Stimulated activated CD8-positive, alpha-beta memory T cell treated with anti-CD3 and anti-CD28 coated beads, Interleukin-7, amount 100 ng/mL, for 24 hours (primary cell): ENCODE measurements at regions not wholly inside any gene's neighbourhood (a gene's known extent, or its start where the extent isn't known, plus 50 kb on each side); places are given as distances from the start of the nearest gene placed in this dataset.

Experiments used
- DNase-seq: peaks from one replicate; pipeline ENCODE4 v3.0.0-alpha.2; 2020; ENCODE audit warnings: low read depth

DNA sequence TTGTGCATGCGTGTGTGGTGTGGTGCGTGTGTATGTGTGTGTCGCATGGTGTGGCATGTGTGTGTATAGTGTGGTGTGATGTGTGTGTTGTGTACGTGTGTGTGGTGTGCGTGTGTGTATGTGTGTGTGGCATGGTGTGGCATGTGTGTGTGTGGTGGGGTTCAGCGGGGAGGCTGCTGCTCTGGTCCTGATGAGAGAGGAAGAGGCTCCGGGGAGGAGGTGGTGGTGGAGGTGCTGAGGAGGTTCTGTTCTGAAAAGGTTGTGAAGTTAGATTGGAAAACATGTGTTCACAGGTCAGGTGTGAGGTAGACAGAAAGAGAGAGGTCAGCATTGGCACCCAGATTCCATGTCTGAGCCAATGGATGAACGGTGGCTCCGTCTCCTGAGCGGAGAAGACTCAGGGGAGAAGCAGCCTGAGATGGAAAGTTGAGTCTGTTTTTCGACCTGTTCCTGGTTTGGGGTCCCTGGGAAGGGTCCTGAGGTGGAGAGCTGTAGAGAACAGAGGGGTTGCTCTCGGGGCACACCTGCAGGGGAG is 67.2 kb upstream of the HDAC4 start:
- DNase-seq: no peak

DNA sequence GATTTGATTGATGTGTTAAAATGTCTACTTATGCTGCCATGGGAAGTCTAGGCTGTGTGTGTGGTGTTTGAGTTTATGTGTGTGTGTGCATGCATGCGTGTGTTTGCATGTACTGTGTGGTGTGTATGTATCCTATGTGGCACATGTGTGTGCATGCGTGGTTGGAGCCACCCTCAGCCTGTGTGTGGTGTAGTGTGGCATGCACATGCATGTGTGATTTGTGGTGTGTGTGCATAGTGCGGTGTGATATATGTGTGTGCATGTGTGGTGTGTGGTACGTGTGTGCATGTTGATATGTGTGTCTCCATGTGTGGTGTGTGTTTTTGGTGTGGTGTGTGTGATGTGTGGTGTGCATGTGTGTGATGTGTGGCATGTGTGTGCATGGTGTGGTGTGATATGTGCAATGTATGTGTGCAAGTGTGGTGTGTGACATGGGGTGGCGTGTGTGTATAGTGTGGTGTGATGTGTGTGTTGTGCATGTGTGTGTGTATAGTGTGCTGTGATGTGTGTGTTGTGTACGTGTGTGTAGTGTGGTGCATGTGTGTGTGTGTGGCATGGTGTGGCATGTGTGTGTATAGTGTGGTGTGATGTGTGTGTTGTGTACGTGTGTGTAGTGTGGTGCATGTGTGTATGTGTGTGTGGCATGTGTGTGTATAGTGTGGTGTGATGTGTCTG is 66.6 kb upstream of the HDAC4 start:
- DNase-seq: no peak

DNA sequence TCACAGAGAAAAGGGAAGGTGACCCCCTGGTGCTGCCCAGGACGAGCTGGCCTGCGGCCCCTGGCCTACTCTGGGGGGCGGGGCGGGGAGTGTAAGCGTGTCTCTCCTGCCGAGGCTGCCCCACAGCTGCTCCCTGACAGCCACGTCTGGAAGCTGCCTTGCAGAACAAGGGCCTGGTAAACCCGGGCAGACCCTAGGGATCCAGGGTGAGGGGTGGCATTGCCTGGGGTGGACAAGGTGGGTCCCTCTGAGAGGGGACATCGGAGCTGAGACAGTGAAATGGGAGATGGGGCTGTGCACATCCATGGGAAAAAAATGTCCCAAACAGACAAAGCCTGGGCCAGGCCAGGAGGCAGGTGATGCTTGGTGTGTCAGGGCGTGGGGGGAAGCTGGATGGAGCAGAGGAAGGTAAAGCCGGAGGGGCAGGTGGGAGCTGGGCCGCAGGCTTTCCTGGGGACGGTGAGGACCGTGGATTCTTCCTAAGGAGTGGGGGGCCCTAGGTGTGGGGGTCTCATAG is 66.0 kb upstream of the HDAC4 start:
- no peak for DNase-seq

DNA sequence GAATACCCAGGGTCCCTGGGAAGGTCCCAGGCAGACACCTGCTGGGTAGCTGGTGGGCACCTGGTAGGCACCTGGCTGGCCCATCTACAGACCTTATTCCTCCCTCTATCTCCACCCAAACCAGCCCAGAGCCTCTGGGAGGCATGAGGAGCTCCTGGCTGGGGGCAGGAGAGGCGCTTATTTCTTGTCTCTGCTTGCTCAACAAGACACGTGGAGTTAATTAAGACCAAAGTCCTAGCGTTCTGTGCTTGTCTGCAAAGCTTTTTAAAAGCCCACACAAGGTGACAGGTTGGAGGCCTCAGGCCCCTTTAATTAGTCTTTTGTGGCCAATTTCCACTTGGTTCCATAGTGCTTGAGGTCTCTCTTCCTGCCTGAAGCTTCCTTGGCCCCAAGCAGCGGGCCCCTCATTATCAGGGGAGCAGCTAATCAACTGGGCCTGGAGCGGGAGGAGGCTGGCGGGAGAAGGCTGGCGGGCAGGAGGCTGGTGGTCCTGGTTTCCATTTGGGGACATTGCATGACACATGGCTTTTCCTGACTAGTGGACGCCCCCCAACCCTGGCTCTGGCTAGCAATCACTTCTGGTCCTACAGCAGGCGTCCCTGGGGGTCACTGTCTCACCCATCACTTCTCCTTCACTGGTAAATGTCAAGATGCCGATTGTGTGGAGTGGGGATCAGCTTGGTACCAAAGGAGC is 65.4 kb upstream of the HDAC4 start:
- DNase-seq: no peak

DNA sequence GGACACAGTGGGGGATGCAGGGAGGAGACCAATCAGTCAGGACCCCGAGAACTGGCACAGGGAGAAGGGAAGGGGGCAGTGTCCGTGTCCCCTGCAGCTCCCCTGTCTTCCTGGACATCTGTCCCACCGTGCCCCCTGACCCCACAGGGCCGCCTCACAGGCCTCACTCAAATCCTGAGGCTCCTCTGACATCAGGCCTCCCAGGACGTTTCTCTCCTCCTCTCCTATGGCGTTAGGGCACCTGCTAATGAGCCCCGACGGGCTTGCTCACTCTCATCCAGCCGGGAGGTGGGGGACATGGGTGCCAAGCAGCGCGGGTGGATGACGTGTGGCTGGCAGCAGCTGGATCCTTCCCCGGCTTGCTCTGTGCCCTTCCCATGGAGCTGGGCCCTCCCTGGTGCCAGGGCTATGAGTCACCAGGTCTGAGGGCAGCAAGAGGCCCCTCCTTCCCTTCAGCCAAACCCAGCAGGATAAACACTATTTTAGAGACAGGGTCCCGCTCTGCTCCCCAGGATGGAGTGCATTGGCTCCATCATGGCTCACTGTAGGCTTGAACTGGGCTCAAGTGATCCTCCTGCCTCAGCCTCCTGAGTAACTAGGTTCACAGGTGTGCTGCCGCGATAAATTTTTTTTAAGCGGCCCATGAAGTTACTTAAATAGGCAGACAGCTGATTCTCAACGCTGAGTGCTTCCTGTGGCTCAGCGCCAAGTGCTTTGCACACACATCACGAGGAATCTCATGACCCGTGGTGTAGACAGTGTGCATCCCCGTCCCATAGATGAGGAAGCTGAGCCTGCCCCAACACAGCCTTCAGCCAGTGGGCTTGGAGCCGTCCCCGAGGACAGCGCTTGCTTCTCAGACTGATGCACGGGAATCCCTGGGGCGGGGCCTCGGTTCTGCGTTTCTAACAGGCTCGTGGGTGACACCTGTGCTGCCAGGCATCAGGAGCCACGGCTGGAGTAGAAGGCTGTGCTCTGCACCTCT is 64.5 kb upstream of the HDAC4 start:
- no peak for DNase-seq

DNA sequence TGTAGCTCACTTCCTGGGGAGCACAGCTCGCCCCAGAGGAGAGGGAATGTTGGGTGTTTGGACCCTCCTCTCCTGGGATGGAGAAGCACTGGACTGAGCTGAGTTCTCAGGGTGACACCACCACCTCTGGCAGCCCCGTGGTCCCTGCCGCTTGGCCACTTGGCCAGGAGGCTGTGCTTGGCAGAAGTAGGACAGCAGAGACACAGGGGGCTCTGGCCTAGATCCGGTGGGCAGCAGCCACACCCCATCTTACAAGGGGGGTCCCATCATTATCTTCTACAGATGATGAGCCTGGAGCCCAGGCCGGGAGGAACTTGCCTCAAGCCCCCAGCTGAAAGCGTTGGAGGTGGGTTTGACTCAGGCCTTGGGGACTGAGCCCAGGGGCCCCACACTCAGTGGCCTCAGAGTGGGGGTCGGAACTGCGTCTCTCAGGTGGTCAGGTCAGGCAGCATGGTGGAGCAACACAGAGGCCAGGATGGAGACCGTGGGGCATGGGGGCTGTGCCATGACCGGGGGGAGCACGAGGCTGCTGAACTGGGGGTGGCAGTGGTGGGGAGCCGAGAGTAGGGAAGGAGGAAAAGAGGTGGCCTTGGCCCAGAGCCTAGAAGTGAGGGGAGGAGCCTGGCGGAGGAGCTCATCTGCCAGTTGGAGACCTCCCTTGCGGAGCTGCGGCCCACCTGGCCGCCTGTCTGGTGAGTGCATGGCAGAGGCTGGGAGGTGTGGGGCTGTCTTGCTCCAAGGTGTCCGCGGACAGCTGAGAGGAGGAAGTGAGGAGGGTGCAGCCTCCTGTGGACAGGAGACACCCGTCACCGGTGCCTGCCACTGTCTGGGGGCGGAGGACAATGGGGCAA is 63.6 kb upstream of the HDAC4 start:
- DNase-seq: no peak

DNA sequence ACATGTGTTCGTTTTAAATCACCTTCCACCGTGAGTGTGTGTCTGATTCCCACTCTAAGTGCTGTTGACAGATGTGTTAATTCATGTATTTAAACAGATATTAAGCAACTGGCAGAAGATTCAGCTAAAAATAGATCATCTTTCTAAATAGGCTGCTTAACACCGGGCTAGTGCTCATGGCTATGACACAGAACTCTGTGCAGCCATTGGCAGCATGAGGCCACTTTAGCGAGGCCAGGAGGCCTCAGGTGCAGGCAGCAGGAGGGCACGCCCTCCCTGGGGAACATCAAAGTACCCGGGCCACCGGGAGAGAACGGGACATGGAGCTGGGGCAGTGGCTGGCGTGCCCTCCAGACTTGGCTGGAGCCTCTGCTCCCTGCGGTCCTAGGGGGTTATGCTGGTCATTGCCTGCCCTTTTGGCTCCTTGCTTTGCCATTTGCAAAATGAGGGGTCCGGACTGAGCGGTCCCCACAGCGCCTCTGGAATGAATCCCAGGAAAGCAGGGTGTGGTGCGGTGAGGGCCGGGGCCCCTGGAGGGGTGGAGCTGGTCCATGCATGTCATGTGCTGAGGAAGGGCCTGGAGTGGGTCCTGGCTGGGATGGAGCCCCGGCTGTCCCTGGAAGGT is 62.8 kb upstream of the HDAC4 start:
- DNase-seq: no peak

DNA sequence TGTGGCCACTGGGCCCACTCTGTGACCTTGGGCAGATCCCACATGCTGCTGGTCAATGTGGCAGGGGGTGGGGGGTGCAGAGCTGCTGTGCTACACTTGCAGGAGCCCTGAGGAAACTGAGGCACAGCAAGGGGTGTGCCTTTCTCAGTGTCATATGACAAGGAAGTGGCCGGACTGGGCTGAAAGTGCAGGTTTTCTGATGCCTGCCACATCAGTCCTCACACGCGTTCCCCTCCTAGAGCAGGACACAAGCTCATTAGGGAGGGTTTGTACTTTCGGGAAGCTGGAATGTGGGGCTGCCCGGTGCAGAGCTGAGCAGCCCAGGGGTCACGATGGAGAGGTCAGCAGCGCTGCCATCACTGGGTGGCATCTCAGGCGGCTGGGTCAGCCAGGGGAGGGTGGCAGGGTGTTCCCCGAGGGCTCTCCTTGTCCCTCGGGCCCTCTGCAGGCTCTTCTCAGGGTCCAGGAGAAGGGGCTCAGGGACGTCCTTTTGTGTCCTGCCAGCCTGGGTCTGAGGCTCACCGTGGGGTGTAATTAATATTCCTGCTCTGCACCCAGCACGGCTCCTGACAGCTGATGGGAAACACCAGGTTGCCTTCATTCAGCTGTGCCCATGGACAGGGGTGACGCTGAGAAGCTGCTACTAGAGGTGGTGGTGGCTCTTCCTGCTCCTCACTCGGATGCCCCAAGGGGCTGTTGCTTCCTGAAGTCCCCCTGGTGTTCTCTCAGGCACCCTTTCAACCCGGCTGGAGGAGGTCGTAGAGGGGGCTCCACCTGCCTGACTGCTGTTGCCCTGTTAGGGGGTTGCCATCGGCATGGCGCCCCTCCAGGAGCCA is 62.1 kb upstream of the HDAC4 start:
- DNase-seq: no peak

DNA sequence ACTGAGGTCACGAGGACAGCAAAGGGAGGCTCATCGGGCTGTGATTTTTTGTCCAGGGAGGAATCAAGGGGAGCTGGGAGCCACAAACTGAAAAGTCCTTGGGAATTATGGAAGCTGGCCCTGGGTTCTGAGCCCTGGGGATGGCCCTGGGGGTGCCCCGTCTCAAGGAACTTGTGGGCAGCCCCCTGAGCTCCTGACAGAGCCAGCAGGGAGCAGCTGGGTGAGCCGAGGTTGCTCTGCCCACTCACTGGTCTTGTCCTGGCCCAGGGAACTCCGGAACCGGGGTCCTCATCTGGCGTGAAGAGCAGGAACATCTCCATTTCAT is 61.3 kb upstream of the HDAC4 start:
- no peak for DNase-seq

DNA sequence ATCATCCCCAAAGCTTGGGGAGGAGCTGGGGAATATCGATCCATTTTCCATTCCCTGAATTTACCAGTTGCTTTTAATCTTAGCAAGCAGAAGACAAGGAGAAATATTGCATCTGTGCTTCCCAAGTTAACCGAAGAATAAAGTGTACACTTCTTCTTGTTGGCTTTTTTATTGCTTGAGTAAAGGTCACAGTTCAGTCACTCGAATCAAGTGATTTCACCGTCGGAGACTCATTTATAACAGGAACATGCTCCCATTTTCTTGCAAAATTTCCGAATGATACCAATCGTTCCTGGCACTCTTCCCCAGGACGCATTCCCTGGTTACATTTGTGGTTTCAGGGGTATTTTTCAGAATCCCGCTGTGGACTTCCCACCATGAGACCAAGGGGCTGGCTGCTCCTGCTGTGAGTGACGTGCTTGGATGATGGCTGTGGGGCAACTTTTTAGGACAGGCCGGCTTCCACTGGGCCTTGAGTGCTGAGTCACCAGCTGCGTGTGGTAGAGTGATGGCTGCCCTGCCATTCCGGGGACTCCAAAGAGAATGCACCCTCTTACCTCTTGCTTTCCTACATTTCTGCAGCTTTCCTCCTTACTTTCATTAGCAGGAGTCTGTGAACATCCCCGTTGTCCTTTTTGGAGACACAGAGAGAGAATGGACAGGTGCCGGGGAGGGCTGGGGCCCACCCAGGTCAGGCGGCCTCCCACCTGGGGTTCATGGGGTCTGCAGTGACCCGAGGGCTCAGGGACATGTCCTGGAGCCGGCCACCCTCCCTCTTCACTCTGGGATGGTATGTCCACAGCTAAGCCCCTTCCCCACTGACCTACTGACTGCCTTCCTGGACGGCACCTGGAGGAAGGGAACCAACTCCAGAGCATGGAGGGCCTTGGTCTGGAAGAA is 60.7 kb upstream of the HDAC4 start:
- no peak for DNase-seq

DNA sequence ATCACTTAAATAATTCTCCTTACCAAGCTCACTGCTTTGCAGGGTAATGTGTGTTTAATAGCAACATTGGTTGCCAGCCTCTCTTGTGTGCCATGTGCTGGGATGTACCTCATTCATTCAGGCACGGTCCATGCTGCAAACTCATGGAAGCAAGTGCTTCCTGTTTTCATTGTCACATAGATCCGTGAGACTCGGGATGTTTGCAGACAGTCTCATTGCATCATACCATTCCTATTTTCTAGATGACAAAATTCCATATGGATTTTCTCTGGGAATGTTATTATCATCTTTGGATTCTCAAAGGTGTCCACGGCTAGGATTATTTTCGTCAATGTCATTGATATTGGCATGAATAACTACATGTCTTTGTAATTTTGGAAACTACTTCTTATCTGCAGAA is 60.0 kb upstream of the HDAC4 start:
- DNase-seq: no peak

DNA sequence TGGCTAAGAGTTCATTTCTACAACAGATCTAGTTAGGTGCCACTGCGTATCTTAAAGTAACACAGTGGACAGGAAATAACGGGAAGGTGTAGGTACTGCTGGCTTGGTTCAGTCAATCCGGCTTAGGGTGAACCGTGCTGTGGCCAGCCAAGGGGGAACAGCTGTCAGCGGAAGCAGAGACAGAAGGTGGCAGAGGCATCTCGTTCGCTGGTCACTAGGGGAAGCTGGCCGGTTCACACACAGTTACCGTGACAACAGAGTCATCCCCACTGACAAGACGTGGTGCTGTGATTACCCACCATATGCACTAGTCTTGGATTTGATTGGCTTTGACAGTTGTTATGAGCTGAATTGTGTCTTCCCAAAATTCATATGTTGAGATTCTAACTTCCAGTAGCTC is 58.8 kb upstream of the HDAC4 start:
- no peak for DNase-seq

DNA sequence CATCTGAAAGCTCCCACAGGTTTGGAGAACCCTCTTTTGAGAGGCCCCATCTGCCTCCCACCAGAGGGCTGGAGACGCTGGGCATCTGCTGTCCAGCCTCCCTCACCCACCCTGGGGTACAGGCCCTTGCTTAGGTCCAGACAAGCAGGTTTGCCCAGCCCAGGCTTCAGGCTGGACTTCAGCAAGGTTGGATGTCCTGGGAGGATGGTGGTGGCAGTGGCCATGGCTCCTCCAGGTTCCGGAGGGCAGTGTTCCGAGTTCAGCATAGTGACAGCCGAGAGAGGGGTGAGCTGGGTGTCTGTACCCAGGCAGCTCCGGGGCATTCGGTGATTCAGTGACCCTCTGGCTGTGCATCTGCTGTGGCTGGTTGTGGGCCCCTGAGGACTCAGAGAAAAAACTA is 58.2 kb upstream of the HDAC4 start:
- DNase-seq: no peak

DNA sequence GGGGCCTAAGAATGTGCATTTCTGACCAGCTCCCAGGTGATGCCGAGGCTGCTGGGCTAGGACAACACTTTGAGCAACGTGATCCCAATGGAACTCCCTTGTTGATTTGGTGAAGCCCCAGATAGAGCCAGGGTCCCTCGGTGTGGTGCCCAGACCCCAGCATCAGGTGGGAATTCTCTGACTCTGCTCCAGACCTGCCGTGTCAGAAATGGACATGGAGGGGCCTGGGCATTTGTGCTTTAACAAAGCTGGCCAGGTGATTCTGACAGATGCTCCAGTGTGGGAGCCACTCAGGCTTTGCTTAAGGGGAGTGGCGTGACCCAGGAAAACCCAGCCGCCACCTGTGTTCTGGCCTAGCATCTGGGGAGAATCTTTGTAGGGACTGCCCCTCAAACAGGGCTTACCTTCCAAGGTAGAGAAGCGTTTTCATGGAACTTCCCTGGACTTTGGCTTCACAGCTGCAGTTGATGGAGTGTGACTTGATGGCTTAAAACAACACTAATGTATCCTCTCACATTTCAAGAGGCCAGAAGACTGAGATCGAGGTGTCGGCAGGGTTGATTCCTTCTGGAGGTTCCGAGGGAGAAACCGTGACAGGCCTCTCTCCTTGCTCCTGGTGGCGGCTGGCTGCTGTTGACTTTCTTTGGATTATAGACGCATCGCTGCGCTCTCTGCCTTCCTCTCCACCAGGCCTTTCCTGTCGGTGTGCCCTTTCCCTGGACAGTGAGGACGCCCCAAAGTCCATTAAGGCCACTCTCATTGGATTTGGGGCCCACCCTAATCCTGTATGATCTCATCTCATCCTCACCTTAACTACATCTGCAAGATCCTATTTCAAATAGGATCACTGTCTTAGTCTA is 57.0 kb upstream of the HDAC4 start:
- DNase-seq: no peak

DNA sequence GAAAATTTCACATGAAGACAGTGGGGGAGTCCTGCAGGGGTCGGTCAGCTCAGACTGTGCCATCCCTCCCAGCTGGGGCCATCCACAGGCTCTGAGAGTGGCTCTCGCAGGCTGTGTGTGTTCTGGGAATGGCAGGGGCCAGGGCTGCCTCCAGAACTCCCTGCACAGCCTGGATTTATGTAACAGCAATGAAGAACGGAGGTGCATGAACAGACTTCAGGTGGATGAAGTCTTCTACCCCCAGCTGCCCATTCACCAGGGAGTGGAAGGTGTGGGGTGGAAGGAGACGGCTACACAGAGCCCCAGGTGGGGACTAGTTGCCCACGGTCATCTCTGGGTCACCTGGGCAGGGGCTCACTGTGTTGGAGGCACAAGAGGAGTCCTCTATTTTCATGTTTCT is 56.1 kb upstream of the HDAC4 start:
- no peak for DNase-seq

DNA sequence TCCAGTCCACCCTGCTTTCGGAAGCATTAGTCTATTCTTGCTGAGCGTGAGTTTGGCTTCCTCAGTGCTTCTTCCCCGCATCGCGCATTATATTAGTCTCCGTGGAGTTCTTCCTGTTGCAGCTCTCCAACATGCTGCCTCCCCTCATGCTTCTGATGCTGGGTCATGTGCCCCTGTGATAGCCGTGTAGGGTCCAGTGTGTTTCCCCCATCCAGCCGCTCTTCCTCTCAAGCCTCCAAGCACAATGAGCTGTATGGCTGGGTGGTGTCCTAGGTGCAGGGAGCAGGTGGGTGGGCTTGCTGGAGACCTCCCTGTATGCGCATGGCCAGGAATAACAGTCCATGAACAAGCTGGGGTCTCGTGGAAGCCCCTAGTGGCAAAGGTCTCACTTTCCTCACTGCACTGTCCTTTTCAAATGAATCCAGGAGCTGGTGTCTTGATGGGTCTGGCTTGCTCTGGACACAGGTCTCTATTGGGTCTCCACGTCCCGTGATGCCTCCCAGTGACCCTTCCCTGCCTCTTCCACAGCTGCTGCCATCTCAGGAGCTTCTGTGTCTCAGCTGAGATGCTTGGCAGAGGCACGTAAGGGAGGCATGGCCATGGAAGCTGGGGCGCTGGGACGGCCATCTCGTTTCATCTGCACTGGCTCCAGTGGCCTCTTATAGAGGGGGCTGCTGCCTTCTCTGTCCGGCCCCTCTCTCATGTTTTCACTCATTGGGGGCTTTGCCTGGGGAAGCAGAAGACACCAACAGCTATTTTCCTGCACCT is 54.8 kb upstream of the HDAC4 start:
- no peak for DNase-seq

DNA sequence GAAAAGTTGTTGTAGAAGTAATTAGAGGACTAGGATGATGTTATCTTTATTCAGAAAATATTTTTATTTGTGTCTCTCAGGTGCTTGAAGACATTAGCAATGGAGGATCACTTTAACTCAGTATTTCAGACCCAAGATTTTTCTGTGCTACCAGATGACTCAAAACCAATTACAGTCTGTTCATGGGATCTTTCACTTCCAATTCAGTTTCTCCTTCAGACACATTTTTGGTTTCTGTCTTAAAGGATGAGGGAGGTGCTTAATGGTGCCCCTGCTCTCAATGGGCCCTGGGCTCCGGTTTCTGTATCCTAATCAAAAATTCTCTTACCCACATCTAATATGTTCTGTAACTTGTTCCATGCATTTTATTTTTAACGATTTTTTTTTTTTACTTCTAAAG is 53.7 kb upstream of the HDAC4 start:
- DNase-seq: no peak
